Loucy (cell line): ENCODE measurements at regions not wholly inside any gene's neighbourhood (a gene's known extent, or its start where the extent isn't known, plus 50 kb on each side); places are given as distances from the start of the nearest gene placed in this dataset.

Experiments used
- H2AFZ ChIP-seq: fragments of 200-600 bp; sonication (generic); 2 replicates; pipeline ENCODE4 v1.6.0; 2016; ENCODE audit warnings: antibody characterized with exemption, mild to moderate bottlenecking, low read length, moderate library complexity
- H3F3A ChIP-seq: fragments of 200-600 bp; 2 replicates; pipeline ENCODE4 v1.6.0; 2016; ENCODE audit warnings: antibody characterized with exemption, low read depth, mild to moderate bottlenecking
- H3K27me3 ChIP-seq: fragments of 200-600 bp; sonication (generic); 2 replicates; pipeline ENCODE4 v1.6.1; 2014; ENCODE audit warnings: low read length, mild to moderate bottlenecking; ENCODE audit not compliant: insufficient read depth, poor library complexity, severe bottlenecking
- H3K36me3 ChIP-seq: fragments of 200-600 bp; sonication (generic); 2 replicates; pipeline ENCODE4 v1.6.1; 2016; ENCODE audit warnings: low read length; ENCODE audit not compliant: insufficient read depth
- H3K4me1 ChIP-seq: fragments of 200-600 bp; sonication (generic); 2 replicates; pipeline ENCODE4 v1.5.1; 2014; ENCODE audit warnings: low read length, mild to moderate bottlenecking; ENCODE audit not compliant: insufficient read depth, poor library complexity, severe bottlenecking
- H3K4me2 ChIP-seq: fragments of 200-600 bp; sonication (generic); 2 replicates; pipeline ENCODE4 v1.6.0; 2014; ENCODE audit warnings: antibody characterized with exemption, low read length, low read depth, mild to moderate bottlenecking; ENCODE audit not compliant: poor library complexity, severe bottlenecking
- H3K4me3 ChIP-seq: fragments of 200-600 bp; sonication (generic); 2 replicates; pipeline ENCODE4 v1.5.1; 2014; ENCODE audit warnings: low read length, mild to moderate bottlenecking, mixed read lengths; ENCODE audit not compliant: poor library complexity, severe bottlenecking
- H3K79me2 ChIP-seq: fragments of 200-600 bp; sonication (generic); 2 replicates; pipeline ENCODE4 v1.6.1; 2014; ENCODE audit warnings: low read length; ENCODE audit not compliant: insufficient read depth
- H3K9ac ChIP-seq: fragments of 200-600 bp; sonication (generic); 2 replicates; pipeline ENCODE4 v1.6.0; 2014; ENCODE audit warnings: mild to moderate bottlenecking, low read depth, low read length, moderate library complexity; ENCODE audit not compliant: poor library complexity, severe bottlenecking
- H3K9me2 ChIP-seq: fragments of 200-600 bp; sonication (generic); replicated peaks from 2 replicates; pipeline ENCODE4 v1.6.1; 2016; ENCODE audit warnings: low read depth, low read length, mixed read lengths
- H3K9me3 ChIP-seq: fragments of 200-600 bp; sonication (generic); 2 replicates; pipeline ENCODE4 v1.6.1; 2014; ENCODE audit warnings: mild to moderate bottlenecking, antibody characterized with exemption, low read length, low read depth; ENCODE audit not compliant: insufficient read depth
- H4K20me1 ChIP-seq: fragments of 200-600 bp; sonication (generic); 2 replicates; pipeline ENCODE4 v1.6.0; 2014; ENCODE audit warnings: antibody characterized with exemption, low read length, mild to moderate bottlenecking; ENCODE audit not compliant: insufficient read depth, poor library complexity, severe bottlenecking
- CTCF ChIP-seq: fragments of 200-600 bp; sonication (generic); conservative IDR thresholded peaks from 2 replicates; pipeline ENCODE4 v1.5.1; 2014; ENCODE audit warnings: mild to moderate bottlenecking, antibody characterized with exemption, low read length
- EZH2phosphoT487 ChIP-seq: fragments of 200-600 bp; IDR thresholded peaks from 2 replicates; pipeline ENCODE4 v1.6.1; 2018; ENCODE audit warnings: antibody characterized with exemption, mild to moderate bottlenecking, moderate library complexity, borderline replicate concordance

- no peak overlapping the region for H2AFZ ChIP-seq
- H3K4me1 ChIP-seq, result no peaks in the 10 kb centered on the region
Observed at GRCh38 chr1:83694449-83694848, 304.5 kb downstream of the TTLL7 start.

GRCh38 chr1:83693427-83694126 is 305.4 kb downstream of the TTLL7 start:
- Histone ChIP-seq H3K4me2 (no peak overlapping the region), H2AFZ (no peak overlapping the region), H3K9ac (no peak overlapping the region)

More at GRCh38 chr1:83694449-83694848, 304.5 kb downstream of the TTLL7 start:
- H3K9me3 ChIP-seq, result no peaks in the 10 kb centered on the region
- no peaks in the 10 kb centered on the region for H4K20me1 ChIP-seq
- TF ChIP-seq CTCF (no peak), EZH2phosphoT487 (no peak)
- H3K79me2 ChIP-seq, result no peaks in the 10 kb centered on the region
- H3K4me3 ChIP-seq, result no peak overlapping the region
- no peak overlapping the region for H3K9ac ChIP-seq
- H3K36me3 ChIP-seq, result no peaks in the 10 kb centered on the region
- H3F3A ChIP-seq, result no peaks in the 10 kb centered on the region
- no peaks in the 10 kb centered on the region for H3K27me3 ChIP-seq
- H3K4me2 ChIP-seq, result no peak overlapping the region
- H3K9me2 ChIP-seq, result no peaks in the 10 kb centered on the region

GRCh38 chr1:83692524-83693381 is 306.2 kb downstream of the TTLL7 start:
- Histone ChIP-seq H3K36me3 (no peaks in the 10 kb centered on the region), H3K79me2 (no peaks in the 10 kb centered on the region), H3K9ac (no peak overlapping the region), H2AFZ (no peak overlapping the region), H4K20me1 (no peaks in the 10 kb centered on the region), H3K9me3 (no peaks in the 10 kb centered on the region), H3K4me1 (no peaks in the 10 kb centered on the region), H3K4me2 (peak overlapping the region; percentile 16), H3K9me2 (no peaks in the 10 kb centered on the region), H3F3A (no peaks in the 10 kb centered on the region), H3K4me3 (no peak overlapping the region), H3K27me3 (no peaks in the 10 kb centered on the region)
- TF ChIP-seq EZH2phosphoT487 (no peak), CTCF (no peak)

More at GRCh38 chr1:83693427-83694126, 305.4 kb downstream of the TTLL7 start:
- H3K79me2 ChIP-seq, result no peaks in the 10 kb centered on the region
- H3K27me3 ChIP-seq, result no peaks in the 10 kb centered on the region
- H4K20me1 ChIP-seq, result no peaks in the 10 kb centered on the region
- H3K4me1 ChIP-seq, result no peaks in the 10 kb centered on the region
- no peak overlapping the region for H3K4me3 ChIP-seq
- no peaks in the 10 kb centered on the region for H3F3A ChIP-seq
- H3K9me2 ChIP-seq, result no peaks in the 10 kb centered on the region
- no peak for TF ChIP-seq CTCF
- TF ChIP-seq EZH2phosphoT487, result no peak
- H3K36me3 ChIP-seq, result no peaks in the 10 kb centered on the region
- no peaks in the 10 kb centered on the region for H3K9me3 ChIP-seq
